Activated T-helper 1 cell treated with anti-CD3 and anti-CD28 coated beads, Interleukin-2, amount 50 U/mL, for 16 hours (primary cell): ENCODE measurements at regions not wholly inside any gene's neighbourhood (a gene's known extent, or its start where the extent isn't known, plus 50 kb on each side); places are given as distances from the start of the nearest gene placed in this dataset.
"Not testable (repeated sequence)": the region's sequence is repeated elsewhere in the genome, so short reads cannot be mapped to it uniquely, and the experiment has no call there.

Experiments
- DNase-seq, 2 donors: peaks; one replicate each; pipeline ENCODE4 v3.0.0-alpha.2; 2020; ENCODE audit warnings: low read depth in 1 of 2, low spot score in 1 of 2

DNA sequence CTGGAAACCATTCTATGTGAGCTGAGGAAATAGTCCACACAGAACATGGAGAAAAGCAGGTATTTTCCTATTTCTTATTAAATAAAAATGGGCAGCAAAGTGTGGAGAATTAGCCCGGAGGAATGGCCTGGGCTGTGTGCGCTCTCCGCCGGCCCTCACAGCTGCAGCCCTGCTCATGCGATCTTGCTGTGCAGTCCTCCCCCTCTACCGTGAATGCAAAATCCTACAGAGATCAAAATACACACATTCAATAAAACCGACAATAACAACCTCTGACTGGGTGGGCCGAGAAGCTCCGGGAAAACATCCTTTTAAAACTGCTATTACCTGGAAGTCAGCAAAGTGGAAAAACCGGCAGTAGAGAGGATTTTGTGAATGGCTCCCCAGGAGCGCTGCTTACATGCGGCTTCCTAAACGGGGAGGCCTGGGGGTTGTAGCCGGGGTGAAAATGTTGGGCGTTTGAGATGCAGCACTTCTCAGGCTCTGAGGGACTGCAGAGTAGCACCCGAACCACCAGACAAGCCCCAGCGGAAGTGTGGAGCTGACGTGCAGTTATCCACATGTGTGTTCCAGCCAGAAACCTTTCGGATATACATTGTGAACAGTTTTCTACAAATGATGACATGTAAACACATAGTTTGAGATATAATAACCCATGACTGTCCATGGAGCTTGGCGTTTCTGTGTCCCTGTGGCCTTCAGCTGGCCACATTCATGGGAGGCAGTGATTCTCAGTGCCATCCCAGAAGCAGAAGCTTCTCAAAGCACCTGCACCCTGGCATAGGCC, 94.2 kb upstream of the ALKAL2 start:
- DNase-seq: no peak

DNA sequence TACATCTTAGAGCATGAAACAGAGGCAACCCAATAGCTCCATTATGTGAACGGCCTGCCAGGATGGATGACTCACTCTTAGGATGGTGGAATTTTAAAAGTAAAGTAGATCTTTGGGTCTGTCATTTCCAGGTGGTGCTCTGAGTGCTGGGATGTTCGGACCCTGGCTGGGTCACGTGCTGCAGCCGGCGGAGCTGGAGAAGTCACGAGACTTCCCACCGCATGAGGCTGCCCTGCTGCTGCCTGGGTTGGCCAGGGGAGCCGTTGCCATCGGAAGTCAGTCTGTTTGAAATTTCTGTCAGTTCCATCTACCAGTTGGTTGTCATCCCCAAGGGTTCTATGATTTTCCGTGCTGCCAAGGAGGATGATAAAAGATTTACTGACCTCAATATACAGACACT, 93.3 kb upstream of the ALKAL2 start:
- no peak for DNase-seq

DNA sequence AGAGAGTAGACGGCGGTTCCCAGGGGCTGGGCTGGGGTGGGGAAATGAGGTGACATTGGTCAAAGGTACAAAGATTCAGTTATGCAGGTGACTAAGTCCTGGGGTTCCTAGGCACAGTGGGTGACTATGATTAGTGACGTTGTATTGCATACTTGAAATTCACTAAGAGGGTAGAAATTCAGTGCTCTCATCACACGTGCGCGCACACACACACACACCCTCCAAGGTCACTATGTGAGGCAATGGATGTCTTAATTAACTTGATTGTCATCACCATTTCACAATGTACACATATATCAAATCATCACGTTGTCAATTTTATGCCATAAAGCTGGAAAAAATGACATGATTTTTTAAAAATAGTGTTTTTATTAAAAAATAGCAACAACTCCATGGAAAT, 92.9 kb upstream of the ALKAL2 start:
- no peak for DNase-seq

DNA sequence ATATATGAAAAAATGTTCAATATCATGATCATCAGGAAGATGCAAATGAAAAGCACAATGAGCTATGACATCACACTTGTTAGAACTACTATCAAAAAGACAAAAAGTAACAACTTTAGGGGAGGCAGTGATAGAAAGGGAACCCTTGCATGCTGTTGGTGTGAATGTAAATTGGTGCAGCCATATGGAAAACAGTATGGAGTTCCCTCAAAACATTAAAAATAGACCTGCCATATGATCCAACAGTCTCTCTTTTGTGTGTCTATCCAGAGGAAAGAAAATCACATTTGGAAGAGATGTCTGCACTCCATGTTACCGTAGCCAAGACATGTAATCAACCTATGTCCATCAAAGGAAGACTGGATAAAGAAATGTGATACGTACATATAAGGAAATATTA, 92.3 kb upstream of the ALKAL2 start:
- DNase-seq: no peak

DNA sequence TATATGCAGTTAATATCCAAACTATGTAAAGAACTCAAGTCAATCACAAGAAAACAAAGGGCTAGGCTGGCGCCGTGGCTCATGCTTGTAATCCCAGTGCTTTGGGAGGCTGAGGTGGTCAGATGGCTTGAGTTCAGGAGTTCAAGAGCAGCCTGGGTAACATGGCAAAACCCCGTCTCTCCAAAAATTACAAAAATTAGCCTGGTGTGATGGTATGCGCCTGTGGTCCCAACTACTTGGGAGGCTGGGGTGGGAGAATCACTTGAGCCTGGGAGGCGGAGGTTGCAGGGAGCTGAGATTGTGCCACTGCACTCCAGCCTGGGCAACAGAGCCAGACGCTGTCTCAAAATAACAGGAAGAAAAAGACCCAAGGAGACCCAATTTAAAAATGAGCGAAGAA, 91.9 kb upstream of the ALKAL2 start:
- no peak for DNase-seq

DNA sequence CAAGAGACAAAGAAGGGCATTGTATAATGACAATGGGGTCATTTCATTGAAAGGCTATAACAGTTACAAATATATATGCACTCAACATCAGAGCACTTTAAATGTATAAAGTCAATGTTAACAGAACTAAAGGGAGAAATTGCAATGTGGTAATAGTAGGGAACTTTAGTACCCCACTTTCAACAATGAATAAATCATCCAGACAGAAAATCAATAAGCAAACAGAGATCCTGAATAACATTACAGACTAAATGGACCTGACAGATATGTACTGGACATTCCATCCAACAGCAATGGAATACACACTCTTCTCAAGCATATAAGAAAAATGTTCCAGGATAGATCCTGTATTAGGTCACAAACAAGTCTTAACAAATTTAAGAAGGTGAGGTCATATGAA, 90.5 kb upstream of the ALKAL2 start:
- DNase-seq: no peak

DNA sequence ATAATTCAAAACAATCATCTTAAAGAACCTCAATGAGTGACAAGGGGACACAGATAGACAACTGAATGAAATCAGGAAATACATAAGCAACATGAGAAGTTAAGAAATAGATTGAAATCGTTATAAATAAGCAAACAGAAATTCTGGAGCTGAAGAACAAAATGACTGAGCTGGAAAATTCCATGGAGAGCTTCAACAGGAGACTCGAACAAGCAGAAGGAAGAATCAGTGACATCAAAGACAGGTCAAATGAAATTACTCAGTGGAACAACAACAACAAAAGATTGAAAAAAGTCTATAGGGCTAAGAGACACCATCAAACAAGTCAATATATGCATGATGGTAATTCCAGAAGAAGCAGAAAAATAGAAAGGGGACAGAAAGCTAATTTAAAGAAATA, 89.5 kb upstream of the ALKAL2 start:
- no peak for DNase-seq

DNA sequence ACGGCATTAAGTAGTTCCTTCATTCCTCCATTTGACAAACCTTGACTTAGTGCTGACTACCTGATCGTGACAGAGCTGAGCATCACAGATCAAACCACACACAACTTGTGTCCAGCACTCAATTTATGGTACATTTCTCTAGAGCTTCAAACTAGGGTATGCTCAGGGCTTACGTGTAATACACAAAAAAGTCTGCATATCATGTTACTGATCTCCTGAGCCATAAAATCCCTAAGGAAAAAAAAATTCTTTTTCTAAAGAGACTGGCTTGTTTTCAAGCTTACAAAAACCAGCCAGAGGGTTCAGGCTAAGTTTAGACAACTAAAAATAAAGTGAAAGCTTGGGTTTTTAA, 88.0 kb upstream of the ALKAL2 start:
- DNase-seq: no peak

DNA sequence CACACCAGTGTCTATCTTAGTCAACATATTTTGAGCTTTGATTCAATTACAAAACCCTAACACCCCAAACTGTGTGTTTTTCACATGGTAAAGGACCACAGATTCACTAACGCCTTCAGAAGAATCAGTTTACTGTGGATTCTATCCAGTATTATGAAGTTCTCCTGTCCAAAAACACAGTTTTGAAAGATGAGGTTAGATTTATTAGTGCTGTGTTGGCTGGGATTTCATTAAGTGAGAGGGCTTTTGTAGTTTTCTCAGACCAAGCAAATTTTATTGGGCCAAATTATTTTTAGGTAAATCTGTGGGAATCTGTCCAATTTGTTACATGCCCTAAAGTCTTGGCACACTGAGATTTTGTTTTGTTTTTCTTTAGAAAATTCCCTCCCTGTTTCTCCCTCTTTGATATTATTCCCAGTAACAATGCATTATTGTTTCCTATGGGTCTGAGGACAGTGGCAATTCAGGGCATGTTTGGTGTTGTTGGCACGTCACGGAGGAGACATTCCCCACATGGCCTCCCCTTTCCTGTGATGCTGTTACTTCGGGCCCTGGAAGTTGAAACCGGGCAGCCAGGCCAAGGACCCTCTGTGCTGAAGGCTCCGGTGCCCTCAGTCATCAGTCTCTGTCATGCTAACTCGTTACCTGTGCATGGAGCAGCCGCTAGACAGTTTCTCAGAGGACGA, 87.5 kb upstream of the ALKAL2 start:
- no peak for DNase-seq

DNA sequence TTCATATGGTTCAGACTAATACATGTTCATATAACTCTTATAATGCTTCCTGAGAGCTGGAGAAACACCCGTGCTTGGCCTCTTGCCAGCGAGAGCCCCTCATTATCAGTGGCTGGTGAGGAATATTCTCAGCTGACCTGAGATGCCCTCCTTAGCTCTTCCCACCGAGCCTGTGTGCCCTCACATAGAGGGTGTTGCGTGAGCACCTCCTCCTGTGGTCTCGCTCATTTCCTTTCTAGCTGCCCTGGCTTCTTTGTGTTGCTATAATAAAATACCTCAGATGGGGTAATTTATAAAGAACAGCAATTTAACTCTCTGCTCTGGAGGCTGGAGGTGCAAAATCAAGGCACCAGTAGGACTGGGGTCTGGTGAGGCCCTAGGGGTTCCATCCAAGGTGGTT, 80.5 kb upstream of the ALKAL2 start:
- no peak for DNase-seq

DNA sequence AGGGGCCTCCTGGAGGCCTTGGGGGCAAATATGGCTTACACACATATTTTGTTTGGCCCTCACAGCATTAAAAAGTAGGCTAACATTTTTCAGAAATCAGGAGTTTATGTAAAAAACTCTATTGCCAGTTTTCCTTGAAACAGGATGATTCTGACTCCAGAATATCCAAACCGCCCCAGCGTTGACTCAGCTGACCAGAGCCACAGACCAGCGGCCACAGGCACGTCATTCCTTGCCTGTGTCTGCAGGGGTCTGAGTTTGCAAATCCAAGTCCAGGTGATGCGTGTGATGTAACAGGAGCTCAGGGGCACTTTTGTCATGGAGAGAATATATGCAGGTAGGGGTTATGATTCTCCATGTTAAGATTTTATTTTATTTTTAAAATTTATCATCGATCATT, 79.4 kb upstream of the ALKAL2 start:
- DNase-seq: no peak

DNA sequence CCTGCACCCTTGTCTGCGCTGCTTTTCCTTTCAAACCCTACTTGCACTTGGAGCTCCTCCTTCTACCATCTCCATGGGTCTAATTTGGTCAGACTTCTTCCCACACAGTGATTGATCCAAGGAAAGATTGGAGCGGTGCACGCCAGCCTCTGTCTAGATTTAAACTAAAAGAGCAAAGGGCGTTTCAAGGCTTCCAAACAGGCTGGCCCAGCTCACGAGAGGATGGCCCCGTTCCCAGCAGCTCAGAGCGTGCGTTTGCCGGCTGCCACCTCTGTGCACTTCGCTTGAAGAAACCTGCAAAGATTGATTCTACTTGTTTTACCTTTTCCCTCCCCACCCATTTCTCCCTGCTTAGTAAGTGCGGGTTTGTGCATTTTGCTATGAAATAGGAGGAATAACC, 78.8 kb upstream of the ALKAL2 start:
- DNase-seq: no peak

DNA sequence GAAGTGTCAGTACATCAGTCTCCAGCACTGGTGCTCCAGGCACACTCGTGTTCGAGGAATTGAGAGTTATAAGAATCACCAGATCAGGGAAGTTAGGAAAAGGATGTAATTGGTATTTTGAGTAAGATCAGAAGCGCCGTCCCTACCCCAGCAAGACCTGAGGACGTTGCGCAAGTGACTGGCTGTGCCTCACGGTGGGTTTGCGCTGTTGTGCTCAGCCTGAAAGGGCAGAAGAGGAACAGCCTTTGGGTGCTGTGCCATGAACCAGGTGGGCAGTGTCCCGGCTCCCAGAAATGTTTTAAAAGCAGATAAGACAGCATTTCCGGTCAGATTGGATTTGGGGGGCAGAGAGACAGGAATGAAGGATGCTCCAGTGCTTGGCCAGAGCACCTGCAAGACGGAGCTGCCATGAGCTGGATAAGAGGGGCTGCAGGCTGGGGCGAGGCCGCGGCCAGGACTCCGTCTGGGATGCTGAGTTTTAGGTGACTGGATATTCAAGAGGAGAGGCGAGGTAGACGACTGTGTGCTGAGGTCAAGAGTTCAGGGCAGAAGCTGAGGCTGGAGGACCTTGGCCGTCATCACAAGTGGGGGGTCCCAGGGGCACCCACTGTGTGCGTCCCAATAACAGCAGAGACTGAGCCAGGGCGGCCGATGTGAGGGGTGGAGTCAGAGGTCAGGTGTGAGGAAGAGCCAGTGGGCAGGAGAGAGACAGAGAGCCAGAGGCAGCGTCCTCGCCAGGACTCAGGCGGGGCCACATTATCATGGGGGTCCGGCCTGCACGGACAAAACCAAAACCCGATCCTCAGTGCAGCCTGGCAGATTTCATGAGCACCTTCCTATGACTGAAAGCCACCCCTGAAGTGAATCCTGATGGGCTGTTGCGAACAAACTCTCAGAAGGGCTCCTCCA, 77.7 kb upstream of the ALKAL2 start:
- DNase-seq: no peak

DNA sequence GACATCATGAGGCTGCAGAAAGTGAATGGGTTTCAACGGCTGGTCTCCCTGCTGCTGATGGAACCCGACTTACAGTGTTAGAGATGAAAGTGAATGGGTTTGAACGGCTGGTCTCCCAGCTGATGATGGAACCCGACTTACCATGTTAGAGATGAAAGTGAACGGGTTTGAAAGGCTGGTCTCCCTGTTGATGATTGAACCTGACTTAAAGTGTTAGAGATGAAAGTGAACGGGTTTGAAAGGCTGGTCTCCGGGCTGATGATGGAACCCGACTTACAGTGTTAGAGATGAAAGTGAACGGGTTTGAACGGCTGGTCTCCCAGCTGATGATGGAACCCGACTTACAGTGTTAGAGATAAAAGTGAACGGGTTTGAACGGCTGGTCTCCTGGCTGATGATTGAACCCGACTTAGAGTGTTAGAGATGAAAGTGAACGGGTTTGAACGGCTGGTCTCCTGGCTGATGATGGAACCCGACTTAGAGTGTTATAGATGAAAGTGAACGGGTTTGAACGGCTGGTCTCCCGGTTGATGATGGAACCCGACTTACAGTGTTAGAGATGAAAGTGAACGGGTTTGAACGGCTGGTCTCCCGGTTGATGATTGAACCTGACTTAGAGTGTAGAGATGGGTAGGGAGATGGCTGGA, 76.1 kb upstream of the ALKAL2 start:
- DNase-seq: no peak

DNA sequence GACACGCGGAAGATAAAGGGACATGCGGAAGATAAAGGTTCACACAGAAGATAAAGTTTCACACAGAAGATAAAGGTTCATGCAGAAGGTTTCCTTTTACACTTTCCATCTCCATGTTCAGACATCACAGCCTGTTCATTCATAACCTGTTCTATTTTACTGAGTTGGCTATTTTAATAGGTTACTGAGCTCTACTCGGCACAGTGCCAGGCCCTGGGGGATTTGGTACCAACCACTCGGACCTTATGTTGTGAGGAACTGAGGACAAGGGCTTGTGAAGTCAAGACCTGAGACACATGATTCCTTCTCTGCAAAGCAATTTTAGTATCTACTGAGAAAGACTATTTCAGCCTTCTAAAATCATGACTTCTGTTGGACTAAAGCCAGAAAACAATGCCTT, 75.0 kb upstream of the ALKAL2 start:
- no peak for DNase-seq

DNA sequence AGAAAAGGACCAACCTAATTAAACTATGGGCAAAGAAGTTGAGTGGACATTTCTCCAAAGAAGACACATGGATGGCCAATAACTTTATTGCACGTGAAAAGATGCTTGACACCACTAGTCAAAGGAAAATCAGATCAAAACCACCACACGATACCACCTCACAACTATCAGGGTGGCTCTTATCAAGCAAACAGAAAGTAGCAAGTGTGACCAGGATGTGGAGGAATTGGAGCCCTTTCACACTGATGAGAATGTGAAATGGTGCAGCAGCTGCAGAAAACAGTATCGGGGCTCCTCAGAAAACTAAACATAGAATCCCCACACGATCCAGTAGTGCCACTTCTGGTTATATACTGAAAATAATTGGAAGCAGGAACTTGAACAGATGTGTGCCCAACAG, 72.2 kb upstream of the ALKAL2 start:
- no peak for DNase-seq

DNA sequence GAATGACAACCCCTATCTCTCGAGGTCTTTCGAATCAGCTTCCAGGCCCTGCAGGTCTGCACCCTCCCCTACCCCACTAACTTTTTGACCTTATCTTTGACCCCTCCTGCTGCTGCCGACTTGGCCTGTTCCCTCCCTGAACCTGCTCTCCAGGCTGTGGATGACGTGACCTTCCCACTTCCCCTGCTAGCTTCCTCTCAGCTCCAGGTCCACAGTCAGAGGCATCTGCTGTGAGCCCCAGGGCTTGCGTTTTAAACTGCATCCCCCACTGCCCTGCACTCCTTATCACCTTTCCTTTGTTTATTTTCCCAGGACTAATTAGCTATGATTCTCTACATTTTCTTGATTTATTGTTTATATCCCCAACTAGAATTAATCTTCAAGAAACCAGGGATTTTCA, 71.2 kb upstream of the ALKAL2 start:
- no peak for DNase-seq

DNA sequence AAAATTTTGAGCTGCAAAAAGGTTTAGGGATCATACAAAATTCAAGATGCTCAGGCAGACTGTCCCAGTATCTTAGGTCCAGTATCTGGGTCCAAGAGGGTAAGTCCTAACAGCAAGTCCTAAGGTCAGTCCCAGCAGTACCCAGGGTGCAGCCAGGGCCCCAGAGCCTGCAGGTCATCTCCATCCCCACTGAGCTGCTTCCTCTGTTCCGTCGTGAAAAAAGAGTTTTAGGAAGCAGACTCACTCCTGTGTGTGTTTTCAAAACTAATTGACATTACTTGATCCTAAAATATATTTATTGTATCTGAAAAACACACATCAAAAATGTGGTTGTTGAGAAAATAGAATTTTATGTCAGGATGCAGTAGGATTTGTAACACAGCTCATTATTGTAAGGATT, 69.9 kb upstream of the ALKAL2 start:
- no peak for DNase-seq

DNA sequence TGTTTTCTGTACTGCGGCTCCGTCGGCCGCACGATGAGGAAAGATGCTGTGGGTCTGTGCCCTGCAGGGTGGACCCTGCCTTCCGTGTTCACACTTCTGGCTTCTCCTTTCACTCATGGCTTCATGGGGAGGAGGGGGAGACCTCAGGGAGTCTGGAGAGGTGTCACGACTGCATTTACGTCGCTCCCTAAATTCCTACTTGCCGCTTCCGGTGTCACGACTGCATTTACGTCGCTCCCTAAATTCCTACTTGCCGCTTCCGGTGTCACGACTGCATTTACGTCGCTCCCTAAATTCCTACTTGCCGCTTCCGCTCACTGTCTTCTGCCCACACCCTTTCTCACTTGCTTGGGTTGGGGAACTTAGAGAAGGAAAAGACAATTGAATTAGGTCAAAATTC, 68.4 kb upstream of the ALKAL2 start:
- DNase-seq: not testable (repeated sequence)

DNA sequence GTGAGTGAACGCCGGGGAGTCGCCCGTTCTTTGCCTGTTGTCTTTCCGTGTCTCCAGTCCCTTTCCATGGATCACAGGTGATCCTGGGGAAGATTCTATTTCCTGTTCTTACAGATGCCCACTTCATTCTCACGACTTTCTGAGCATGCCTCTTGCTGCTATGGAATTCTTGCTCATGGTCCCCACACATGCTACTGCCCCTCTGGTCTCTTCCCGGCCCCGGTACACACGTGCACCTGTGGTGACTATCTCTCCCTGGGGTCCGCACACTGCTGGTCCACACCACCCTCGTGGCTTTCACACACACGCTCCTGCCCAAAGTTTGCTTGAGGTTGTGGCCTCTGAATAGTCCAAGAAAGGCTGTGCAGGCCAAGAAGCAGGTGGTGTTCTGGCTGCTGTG, 67.9 kb upstream of the ALKAL2 start:
- no peak for DNase-seq

DNA sequence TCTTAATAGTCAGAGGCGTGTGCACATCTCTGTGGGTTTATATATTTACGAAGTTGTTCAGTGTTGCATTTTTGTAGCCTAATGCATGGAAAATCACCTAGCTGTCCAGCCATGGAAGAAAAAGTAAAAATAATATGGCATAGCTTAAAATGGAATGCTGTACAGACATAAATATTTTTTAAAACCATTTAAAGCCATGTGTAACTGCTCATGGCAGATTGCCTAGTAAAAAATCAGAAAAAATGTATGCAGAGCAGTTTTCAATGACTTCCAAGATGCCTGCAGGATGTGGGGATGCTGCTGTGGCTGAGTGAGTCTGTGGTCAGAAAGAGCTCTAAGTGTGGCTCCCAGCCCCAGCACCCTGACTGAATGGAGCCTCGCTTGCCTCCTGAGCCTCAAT, 64.8 kb upstream of the ALKAL2 start:
- DNase-seq: no peak

DNA sequence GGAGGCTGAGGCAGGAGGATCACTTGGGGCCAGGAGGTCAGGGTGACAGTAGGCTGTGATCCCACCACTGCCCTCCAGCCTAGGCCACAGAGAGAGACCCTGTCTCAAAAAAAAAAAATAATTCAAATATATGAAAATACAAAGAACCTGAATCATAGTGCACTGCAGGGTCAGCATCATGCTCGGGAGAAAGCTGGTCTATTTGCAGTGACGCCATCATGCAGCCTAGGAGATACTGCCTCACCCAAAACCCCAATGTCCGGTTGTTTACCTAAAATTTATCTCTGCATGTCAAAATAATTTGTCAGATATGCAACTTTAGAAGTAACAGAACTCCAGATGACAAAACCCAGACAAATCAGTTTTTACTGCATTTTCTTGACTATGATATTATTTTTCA, 61.5 kb upstream of the ALKAL2 start:
- no peak for DNase-seq
